IPS-15b (cell line): ENCODE measurements at regions not wholly inside any gene's neighbourhood (a gene's known extent, or its start where the extent isn't known, plus 50 kb on each side); places are given as distances from the start of the nearest gene placed in this dataset.
"Not testable (repeated sequence)": the region's sequence is repeated elsewhere in the genome, so short reads cannot be mapped to it uniquely, and the experiment has no call there.

Experiments used
- H3K27me3 ChIP-seq: one replicate; pipeline ENCODE4 v1.6.1; 2013; ENCODE audit warnings: low read length; ENCODE audit not compliant: control insufficient read depth, insufficient read depth
- H3K36me3 ChIP-seq: one replicate; pipeline ENCODE4 v1.6.1; 2013; ENCODE audit warnings: low read length; ENCODE audit not compliant: control insufficient read depth, insufficient read depth
- H3K4me1 ChIP-seq: one replicate; pipeline ENCODE4 v1.6.1; 2013; ENCODE audit warnings: mild to moderate bottlenecking, low read length; ENCODE audit not compliant: control insufficient read depth, insufficient read depth
- H3K4me3 ChIP-seq: one replicate; pipeline ENCODE4 v1.5.1; 2013; ENCODE audit warnings: low read depth, low read length
- H3K9ac ChIP-seq: one replicate; pipeline ENCODE4 v1.6.1; 2013; ENCODE audit warnings: low read depth, mild to moderate bottlenecking, low read length
- H3K9me3 ChIP-seq: one replicate; pipeline ENCODE4 v1.6.1; 2013; ENCODE audit warnings: mild to moderate bottlenecking, low read length; ENCODE audit not compliant: control insufficient read depth, insufficient read depth

DNA sequence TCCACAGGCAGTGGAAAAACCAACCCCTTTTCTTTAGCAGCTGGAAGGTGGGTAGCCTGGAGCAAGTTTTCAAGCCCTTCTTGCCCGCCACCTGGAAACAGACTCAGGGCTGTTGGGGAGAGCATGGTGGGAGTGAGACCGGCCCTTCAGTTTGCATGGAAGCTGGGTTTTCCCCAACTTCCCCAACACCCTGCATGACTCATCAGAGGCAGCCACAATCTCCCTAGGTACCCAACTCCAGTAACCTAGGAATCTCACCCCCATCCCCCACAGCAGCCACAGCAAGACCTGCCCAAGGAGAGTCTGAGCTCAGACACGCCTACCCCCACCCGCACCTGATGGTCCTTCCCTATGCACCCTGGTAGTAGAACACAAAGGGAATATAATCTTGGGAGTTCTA lies 86.3 kb upstream of the IRAK1BP1 start:
- Histone ChIP-seq H3K9me3 (no peaks in the 10 kb centered on the region), H3K36me3 (no peaks in the 10 kb centered on the region)

DNA sequence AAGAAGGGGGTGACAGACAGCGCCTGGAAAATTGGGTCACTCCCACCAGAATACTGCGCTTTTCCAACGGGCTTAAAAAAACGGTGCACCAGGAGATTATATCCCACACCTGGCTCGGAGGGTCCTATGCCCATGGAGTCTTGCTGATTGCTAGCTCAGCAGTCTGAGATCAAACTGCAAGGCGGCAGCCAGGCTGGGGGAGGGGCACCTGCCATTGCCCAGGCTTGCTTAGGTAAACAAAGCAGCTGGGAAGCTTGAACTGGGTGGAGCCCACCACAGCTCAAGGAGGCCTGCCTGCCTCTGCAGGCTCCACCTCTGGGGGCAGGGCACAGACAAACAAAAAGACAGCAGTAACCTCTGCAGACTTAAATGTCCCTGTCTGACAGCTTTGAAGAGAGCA lies 84.0 kb upstream of the IRAK1BP1 start:
- not testable (repeated sequence) for H3K9ac ChIP-seq, H3K4me3 ChIP-seq, H3K4me1 ChIP-seq, H3K36me3 ChIP-seq, H3K27me3 ChIP-seq, H3K9me3 ChIP-seq

More for the DNA sequence above, 86.3 kb upstream of the IRAK1BP1 start:
- H3K4me1 ChIP-seq = no peaks in the 10 kb centered on the region
- no peaks in the 10 kb centered on the region for H3K27me3 ChIP-seq
- no peak overlapping the region for H3K4me3 ChIP-seq
- H3K9ac ChIP-seq = no peak overlapping the region

DNA sequence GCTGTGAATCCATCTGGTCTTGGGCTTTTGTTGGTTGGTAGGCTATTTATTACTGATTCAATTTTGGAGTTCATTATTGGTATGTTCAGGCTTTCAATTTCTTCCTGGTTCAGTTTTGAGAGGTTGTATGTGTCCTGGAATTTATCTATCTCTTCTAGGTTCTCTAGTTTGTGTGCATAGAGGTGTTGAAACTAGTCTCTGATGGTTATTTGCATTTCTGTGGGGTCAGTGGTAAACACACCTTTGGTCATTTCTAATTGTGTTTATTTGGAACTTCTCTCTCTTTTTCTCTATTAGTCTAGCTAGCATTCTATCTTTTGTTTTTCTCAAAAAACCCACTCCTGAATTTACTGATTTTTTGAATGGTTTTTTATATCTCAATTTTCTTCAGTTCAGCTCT lies 70.1 kb upstream of the IRAK1BP1 start:
- Histone ChIP-seq H3K36me3 (no peaks in the 10 kb centered on the region), H3K9ac (no peak overlapping the region), H3K4me3 (no peak overlapping the region), H3K4me1 (no peaks in the 10 kb centered on the region), H3K27me3 (no peaks in the 10 kb centered on the region), H3K9me3 (no peaks in the 10 kb centered on the region)

DNA sequence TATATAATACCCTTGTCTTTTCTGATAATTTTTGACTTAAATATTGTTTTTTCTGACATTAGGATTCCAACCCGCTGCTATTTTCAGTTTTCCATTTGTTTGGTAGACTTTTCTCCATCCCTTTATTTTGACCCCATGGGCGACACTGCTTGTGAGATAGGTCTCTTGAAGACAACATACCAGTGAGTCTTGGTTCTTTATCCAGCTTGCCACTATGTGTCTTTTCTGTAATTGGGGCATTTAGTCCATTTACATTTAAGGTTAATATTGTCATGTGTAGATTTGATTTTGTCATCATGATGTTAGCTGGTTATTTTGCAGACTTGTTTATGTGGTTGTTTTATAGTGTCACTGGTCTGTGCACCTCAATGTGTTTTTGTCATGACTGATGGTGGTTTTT lies 67.7 kb upstream of the IRAK1BP1 start:
- Histone ChIP-seq H3K4me3 (no peak overlapping the region), H3K36me3 (no peaks in the 10 kb centered on the region), H3K9me3 (no peaks in the 10 kb centered on the region), H3K27me3 (no peaks in the 10 kb centered on the region), H3K4me1 (no peaks in the 10 kb centered on the region), H3K9ac (no peak overlapping the region)

DNA sequence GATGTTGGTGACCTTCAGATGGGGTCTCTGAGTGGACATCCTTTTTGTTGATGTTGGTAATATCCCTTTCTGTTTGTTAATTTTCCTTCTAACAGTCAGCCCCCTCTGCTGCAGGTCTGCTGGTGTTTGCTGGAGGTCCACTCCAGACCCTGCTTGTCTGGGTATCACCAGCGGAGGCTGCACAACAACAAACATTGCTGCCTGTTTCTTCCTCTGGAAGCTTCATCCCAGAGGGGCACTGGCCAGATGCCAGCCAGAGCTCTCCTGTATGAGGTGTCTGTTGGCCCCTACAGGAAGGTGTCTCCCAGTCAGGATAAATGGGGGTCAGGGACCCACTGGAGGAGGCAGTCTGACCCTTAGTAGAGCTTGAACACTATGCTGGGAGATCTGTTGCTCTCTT lies 60.6 kb upstream of the IRAK1BP1 start:
- not testable (repeated sequence) for H3K4me1 ChIP-seq, H3K27me3 ChIP-seq, H3K9me3 ChIP-seq, H3K36me3 ChIP-seq, H3K4me3 ChIP-seq, H3K9ac ChIP-seq

DNA sequence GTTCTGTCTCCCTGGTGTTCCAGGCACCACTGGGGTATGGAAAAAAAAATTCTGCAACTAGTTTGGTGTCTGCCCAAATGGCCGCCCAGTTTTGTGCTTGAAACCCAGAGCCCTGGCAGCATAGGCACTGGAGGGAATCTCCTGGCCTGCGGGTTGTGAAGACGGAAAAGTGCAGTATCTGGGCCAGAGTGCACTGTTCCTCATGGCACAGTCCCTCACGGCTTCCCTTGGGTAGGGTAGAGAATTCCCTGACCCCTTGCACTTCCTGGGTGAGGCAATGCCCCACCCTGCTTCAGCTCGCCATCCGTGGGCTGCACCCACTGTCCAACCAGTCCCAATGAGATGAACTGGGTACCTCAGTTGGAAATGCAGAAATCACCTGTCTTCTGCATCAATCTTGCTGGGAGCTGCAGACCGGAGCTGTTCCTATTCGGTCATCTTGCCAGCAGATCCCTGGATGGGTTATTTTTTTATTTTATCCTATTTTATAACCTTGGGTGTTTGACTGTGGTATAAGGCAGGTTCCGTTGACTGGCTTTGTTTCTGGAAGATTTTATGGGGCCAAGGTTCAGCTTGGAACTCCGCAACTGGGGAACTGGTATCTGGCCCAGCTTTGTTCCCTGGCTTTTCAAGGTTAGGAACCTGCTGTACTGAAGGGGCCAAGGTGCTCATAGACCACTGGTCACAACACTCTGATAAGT lies 59.5 kb upstream of the IRAK1BP1 start:
- not testable (repeated sequence) for H3K27me3 ChIP-seq, H3K4me1 ChIP-seq, H3K9me3 ChIP-seq, H3K36me3 ChIP-seq, H3K4me3 ChIP-seq, H3K9ac ChIP-seq

DNA sequence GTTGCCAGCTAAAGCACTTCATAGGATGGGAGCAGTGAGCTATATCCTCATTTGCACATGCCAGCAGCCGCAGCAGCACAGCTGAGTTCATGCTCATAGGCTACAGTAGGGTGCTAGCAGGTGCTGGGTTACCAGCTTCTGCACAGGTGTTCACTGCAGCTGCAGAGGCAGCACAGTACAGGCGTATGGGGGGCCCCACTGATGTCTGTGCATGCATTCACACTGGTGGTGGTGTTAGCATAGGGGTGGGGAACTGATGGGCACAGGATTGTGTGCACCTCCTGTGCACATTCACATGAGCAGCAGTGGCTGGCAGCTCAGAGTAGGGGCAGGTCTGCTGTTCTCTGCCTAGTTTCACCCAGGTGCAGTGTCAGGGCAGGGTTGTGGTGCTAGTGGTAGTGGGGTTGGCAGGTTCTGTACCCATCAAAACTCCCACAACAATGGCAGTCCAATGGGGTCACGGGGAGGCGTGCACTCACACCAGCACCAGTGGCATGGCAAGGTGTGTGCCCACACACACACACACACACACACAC lies 58.9 kb upstream of the IRAK1BP1 start:
- H3K27me3 ChIP-seq = no peaks in the 10 kb centered on the region
- H3K36me3 ChIP-seq = no peaks in the 10 kb centered on the region
- no peaks in the 10 kb centered on the region for H3K4me1 ChIP-seq
- H3K4me3 ChIP-seq = no peak overlapping the region
- H3K9ac ChIP-seq = no peak overlapping the region
- no peaks in the 10 kb centered on the region for H3K9me3 ChIP-seq

DNA sequence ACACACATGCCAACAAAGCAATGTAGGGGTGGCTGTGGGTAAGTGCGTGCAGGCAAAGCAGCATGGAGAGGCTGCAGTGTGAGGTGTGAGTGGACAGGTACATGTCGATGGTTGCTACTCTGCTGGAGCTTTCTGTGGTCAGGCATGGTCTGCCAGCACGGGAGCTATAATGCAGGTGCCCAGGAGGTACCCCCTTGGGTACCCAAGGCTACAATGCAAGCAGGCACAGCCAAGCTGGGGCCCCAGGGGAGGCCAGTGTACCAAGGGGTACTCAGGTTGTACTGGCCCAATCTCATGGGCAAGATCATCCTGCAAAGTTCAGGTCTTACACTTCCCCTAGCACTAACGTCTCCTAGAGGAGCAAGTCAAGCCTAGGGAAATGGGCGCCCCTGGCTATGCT lies 58.4 kb upstream of the IRAK1BP1 start:
- no peak overlapping the region for H3K4me3 ChIP-seq
- no peak overlapping the region for H3K9ac ChIP-seq
- no peaks in the 10 kb centered on the region for H3K27me3 ChIP-seq
- H3K4me1 ChIP-seq = no peaks in the 10 kb centered on the region
- no peaks in the 10 kb centered on the region for H3K9me3 ChIP-seq
- no peaks in the 10 kb centered on the region for H3K36me3 ChIP-seq

DNA sequence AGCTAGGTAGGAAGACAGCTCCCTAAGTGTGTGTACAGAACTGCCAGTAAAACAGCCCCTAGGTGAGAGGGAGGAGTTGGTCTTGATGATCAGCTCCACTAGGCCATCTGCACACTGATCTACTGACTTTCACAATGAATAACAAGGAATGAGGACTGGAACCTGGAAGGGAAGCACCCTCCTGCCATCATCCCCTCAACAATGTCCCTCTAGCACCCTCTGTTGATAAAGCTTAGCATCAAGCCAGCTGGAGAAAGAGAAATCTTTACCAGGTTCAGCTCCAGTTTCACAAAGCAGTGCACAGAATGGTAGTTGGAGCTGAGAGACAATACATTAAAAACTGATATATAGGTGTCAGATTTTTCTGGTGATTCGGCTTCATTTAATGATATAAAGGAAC lies 57.2 kb upstream of the IRAK1BP1 start:
- Histone ChIP-seq H3K9ac (no peak overlapping the region), H3K36me3 (no peaks in the 10 kb centered on the region), H3K27me3 (no peaks in the 10 kb centered on the region), H3K9me3 (no peaks in the 10 kb centered on the region), H3K4me3 (no peak overlapping the region), H3K4me1 (no peaks in the 10 kb centered on the region)

DNA sequence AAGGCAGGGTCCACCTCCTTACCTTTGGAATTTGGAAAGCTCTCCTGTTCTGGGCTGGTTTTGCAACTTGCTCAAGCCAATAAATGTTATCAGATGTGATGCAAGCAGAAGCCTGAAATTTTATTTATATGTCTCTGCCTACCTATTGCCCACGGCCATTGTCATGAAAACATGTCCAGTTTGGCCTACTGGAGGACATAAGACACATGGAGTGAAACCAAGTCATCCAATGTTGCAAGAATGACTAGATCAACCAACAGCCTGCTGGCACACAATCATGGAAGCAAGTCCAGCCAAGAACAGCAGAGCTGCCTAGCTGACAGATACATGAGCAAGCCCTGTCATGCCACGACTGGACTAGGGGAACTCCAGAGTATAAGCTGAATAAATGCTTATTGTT lies 56.7 kb upstream of the IRAK1BP1 start:
- Histone ChIP-seq H3K36me3 (no peaks in the 10 kb centered on the region), H3K9ac (no peak overlapping the region), H3K4me3 (no peak overlapping the region), H3K9me3 (no peaks in the 10 kb centered on the region), H3K27me3 (no peaks in the 10 kb centered on the region), H3K4me1 (no peaks in the 10 kb centered on the region)
